Heart left ventricle (tissue), 16 donors: ENCODE measurements at regions not wholly inside any gene's neighbourhood (a gene's known extent, or its start where the extent isn't known, plus 50 kb on each side); places are given as distances from the start of the nearest gene placed in this dataset.
A peak's percentile ranks its signal among the peaks of the same experiment; 100 is the strongest.

Source experiments
- ATAC-seq, 4 donors: fragments of 200-7000 bp; cut with Tn5 transposase; one replicate each; pipeline ENCODE4 v1.9.1; 2020 to 2022; ENCODE audit warnings: moderate library complexity in 4 of 4, mild to moderate bottlenecking in 3 of 4, moderate number of reproducible peaks in 1 of 4
- DNase-seq, 5 donors: peaks; one replicate each; pipeline ENCODE4 v3.0.0-alpha.2; 2020
- H3K27ac ChIP-seq, 12 donors: fragments of 200-600 bp; sonication (generic) in 4 of 12; one replicate each; pipeline versions ENCODE4 v1.5.0 to v1.8.0; 2016 to 2022; ENCODE audit warnings: mild to moderate bottlenecking in 2 of 12
- H3K27me3 ChIP-seq, 9 donors: fragments of 200-600 bp; sonication (generic) in 2 of 9; one replicate each; pipeline versions ENCODE4 v1.5.1 to v1.8.0; 2016 to 2022; ENCODE audit warnings: mild to moderate bottlenecking in 3 of 9
- H3K36me3 ChIP-seq, 9 donors: fragments of 200-600 bp; sonication (generic) in 2 of 9; one replicate each; pipeline versions ENCODE4 v1.5.0 to v1.8.0; 2018 to 2022; ENCODE audit warnings: mild to moderate bottlenecking in 2 of 9
- H3K4me1 ChIP-seq, 12 donors: fragments of 200-600 bp; sonication (generic) in 4 of 12; one replicate each; pipeline versions ENCODE4 v1.5.0 to v1.8.0; 2016 to 2022; ENCODE audit warnings: mild to moderate bottlenecking in 3 of 12
- H3K4me3 ChIP-seq, 12 donors: fragments of 200-600 bp; sonication (generic) in 4 of 12; one replicate each; pipeline versions ENCODE4 v1.5.0 to v1.8.0; 2017 to 2022; ENCODE audit warnings: mild to moderate bottlenecking in 9 of 12, moderate library complexity in 4 of 12
- H3K9me3 ChIP-seq, 12 donors: fragments of 200-600 bp; sonication (generic) in 4 of 12; one replicate each; pipeline versions ENCODE4 v1.5.0 to v1.8.0; 2016 to 2022; ENCODE audit warnings: mild to moderate bottlenecking in 1 of 12
- CTCF ChIP-seq, 12 donors: fragments of 200-600 bp; sonication (generic) in 4 of 12; IDR thresholded peaks; one replicate each; pipeline versions ENCODE4 v1.5.0 to v1.8.0; 2018 to 2022; ENCODE audit warnings: antibody characterized with exemption in 12 of 12, mild to moderate bottlenecking in 5 of 12
- POLR2A ChIP-seq, 2 donors: fragments of 450-650 bp; IDR thresholded peaks; one replicate each; pipeline ENCODE4 v1.6.1; 2017; ENCODE audit warnings: antibody characterized with exemption in 2 of 2, mild to moderate bottlenecking in 2 of 2, moderate library complexity in 2 of 2
- WGBS, 4 donors: extraction: QIAGEN DNeasy Blood & Tissue Kit in 2 of 4; methylation state at CpG; one replicate each; pipeline versions ENCODE4 v1.1.5 to v1.1.7; 2013 to 2018; 5-methylcytosine and 5-hydroxymethylcytosine counted together
- intact Hi-C, 10 donors: fragments of 100-400 bp; cut with DNase I; formaldehyde crosslinking; loops; one replicate each; pipeline versions ENCODE4 v1.11.1 to v1.14.2; 2022
- donor health status: ischemic (EF 13 %, LVEDD 7.1; RV severe dilation, severe dysfunction).
- donor health status: healthy with polysubstance abuse.
- donor health status: DM: no; HTN: yes; CAD: no.
- donor health status: DM: no; HTN: no; CAD: no.
- donor health status: ischemic (EF 25% LVEDD 6.9; RV normal size, moderate dysfunction).
- donor health status: ischemic (EF 25% LVEDD 5.7; RV mildly dilated, moderate dysfunction).
- donor health status: healthy.
- donor health status: DM: yes; HTN: yes; CAD: no.
- donor health status: ischemic (EF 35%, LVEDD 5.7; RV mildly dilated, moderate dysfunction).
- donor health status: nonischemic (EF 11% LVEDD 7.7; RV severe dilation, severe dysfunction).
- donor health status: DM: yes; HTN: yes; CAD: no.
- donor health status: PGD.
- donor health status: ischemic (EF 29% LVEDD 5.4; RV normal size, mild dysfunction).
- donor health status: nonischemic (EF 23%, LVEDD 6.1; RV moderate dilation, normal function).

- Histone ChIP-seq H3K4me1 (peaks cover 0 to 15% (median 10%) of the 10 kb centered on the region in 12 donors), H3K4me3 (no peak overlapping the region), H3K36me3 (no peaks in the 10 kb centered on the region), H3K27me3 (peaks cover 22 to 98% (median 55%) of the 10 kb centered on the region in 9 donors), H3K9me3 (peaks cover 0 to 12% (median 0%) of the 10 kb centered on the region in 12 donors), H3K27ac (no peak overlapping the region)
- DNase-seq (no peak), ATAC-seq (no peak)
- intact Hi-C loops, result loop anchor here in 6 of 10 donors (5.0 to 10.0 kb wide), 7 partner anchors 92 to 762 kb away; partner anchors contain the start of gene ADRA2C (in 2 of the 6)
- no peak for TF ChIP-seq CTCF (IDR thresholded peaks at IDR 0.05)
- TF ChIP-seq POLR2A (IDR thresholded peaks at IDR 0.05), result no peak
These were observed 111.1 kb downstream of the ADRA2C start for GRCh38 chr4:3877236-3877635.

GRCh38 chr4:3877868-3878267, 111.7 kb downstream of the ADRA2C start:
- ATAC-seq, result no peak
- peaks cover 18 to 98% (median 49%) of the 10 kb centered on the region in 9 donors for H3K27me3 ChIP-seq

GRCh38 chr4:3878678-3879077, 112.5 kb downstream of the ADRA2C start:
- peaks cover 0 to 15% (median 10%) of the 10 kb centered on the region in 12 donors for H3K4me1 ChIP-seq
- H3K27ac ChIP-seq, result no peak overlapping the region
- H3K27me3 ChIP-seq, result peaks cover 13 to 93% (median 43%) of the 10 kb centered on the region in 9 donors
- H3K9me3 ChIP-seq, result peaks cover 0 to 12% (median 0%) of the 10 kb centered on the region in 12 donors
- 74 to 86% (median 82%) methylated on average over 2 of the region's 2 CpGs for WGBS, 4 donors
- DNase-seq (no peak), ATAC-seq (no peak)
- TF ChIP-seq CTCF (IDR thresholded peaks at IDR 0.05) (no peak), POLR2A (IDR thresholded peaks at IDR 0.05) (no peak)
- H3K36me3 ChIP-seq, result no peaks in the 10 kb centered on the region
- intact Hi-C loops, result loop anchor here in 6 of 10 donors (5.0 to 10.0 kb wide), 7 partner anchors 94 to 764 kb away; partner anchors contain the start of gene ADRA2C (in 2 of the 6)
- H3K4me3 ChIP-seq, result no peak overlapping the region

More at GRCh38 chr4:3877868-3878267, 111.7 kb downstream of the ADRA2C start:
- TF ChIP-seq POLR2A (IDR thresholded peaks at IDR 0.05), result no peak
- no peak for TF ChIP-seq CTCF (IDR thresholded peaks at IDR 0.05)
- peaks cover 0 to 15% (median 10%) of the 10 kb centered on the region in 12 donors for H3K4me1 ChIP-seq
- 75 to 91% (median 82%) methylated on average over 1 of the region's 1 CpG for WGBS, 4 donors
- H3K36me3 ChIP-seq, result no peaks in the 10 kb centered on the region
- no peak overlapping the region for H3K27ac ChIP-seq
- no peak overlapping the region for H3K4me3 ChIP-seq
- DNase-seq, result no peak
- intact Hi-C loops, result loop anchor here in 6 of 10 donors (5.0 to 10.0 kb wide), 7 partner anchors 93 to 763 kb away; partner anchors contain the start of gene ADRA2C (in 2 of the 6)
- H3K9me3 ChIP-seq, result peaks cover 0 to 12% (median 0%) of the 10 kb centered on the region in 12 donors

GRCh38 chr4:3879681-3880614, 113.8 kb downstream of the ADRA2C start:
- Histone ChIP-seq H3K27ac (no peak overlapping the region), H3K9me3 (peaks cover 0 to 12% (median 0%) of the 10 kb centered on the region in 12 donors), H3K27me3 (peaks cover 9 to 83% (median 32%) of the 10 kb centered on the region in 9 donors), H3K4me1 (peaks cover 0 to 15% (median 10%) of the 10 kb centered on the region in 12 donors), H3K4me3 (no peak overlapping the region), H3K36me3 (no peaks in the 10 kb centered on the region)
- DNase-seq, result peak in 1 of 5 donors; percentile 62
- TF ChIP-seq CTCF (IDR thresholded peaks at IDR 0.05), result no peak
- no peak for TF ChIP-seq POLR2A (IDR thresholded peaks at IDR 0.05)
- ATAC-seq, result peak in 3 of 4 donors; percentile 31 to 44 (median 35)
- intact Hi-C loops, result loop anchor here in 8 of 10 donors (5.0 to 10.0 kb wide), 8 partner anchors 95 to 765 kb away; partner anchors contain the start of gene ADRA2C (in 4 of the 8)
- WGBS, 4 donors, result 6 to 14% (median 9%) methylated on average over 22 to 46 of the region's 46 CpGs
